Fibroblast of upper back skin (primary cell): ENCODE measurements at regions not wholly inside any gene's neighbourhood (a gene's known extent, or its start where the extent isn't known, plus 50 kb on each side); places are given as distances from the start of the nearest gene placed in this dataset.

ENCODE experiments used
- DNase-seq: peaks from one replicate; pipeline ENCODE4 v3.0.0-alpha.2; 2013

GRCh38 chr2:18924386-18924785, 335.0 kb upstream of the NT5C1B start:
- DNase-seq = no peak

- DNase-seq = peak; percentile 74
Observed at GRCh38 chr2:18922276-18922675, 332.9 kb upstream of the NT5C1B start.

GRCh38 chr2:18918280-18918679, 328.9 kb upstream of the NT5C1B start:
- DNase-seq = no peak

GRCh38 chr2:18915227-18915626, 325.9 kb upstream of the NT5C1B start:
- no peak for DNase-seq

GRCh38 chr2:18913512-18913911, 324.1 kb upstream of the NT5C1B start:
- DNase-seq = no peak

- no peak for DNase-seq
Observed at GRCh38 chr2:18912225-18912888, 323.0 kb upstream of the NT5C1B start.

- DNase-seq = no peak
Observed at GRCh38 chr2:18911416-18911815, 322.0 kb upstream of the NT5C1B start.

GRCh38 chr2:18910843-18911242, 321.5 kb upstream of the NT5C1B start:
- DNase-seq = peak; percentile 90

GRCh38 chr2:18907937-18908336, 318.6 kb upstream of the NT5C1B start:
- DNase-seq = no peak

GRCh38 chr2:18907508-18907907, 318.1 kb upstream of the NT5C1B start:
- DNase-seq = no peak

- DNase-seq = no peak
Observed at GRCh38 chr2:18903750-18904149, 314.4 kb upstream of the NT5C1B start.

GRCh38 chr2:18901242-18901641, 311.9 kb upstream of the NT5C1B start:
- no peak for DNase-seq

GRCh38 chr2:18900691-18901141, 311.3 kb upstream of the NT5C1B start:
- DNase-seq = peak; percentile 60

GRCh38 chr2:18899725-18900124, 310.4 kb upstream of the NT5C1B start:
- no peak for DNase-seq

GRCh38 chr2:18898271-18898670, 308.9 kb upstream of the NT5C1B start:
- no peak for DNase-seq

GRCh38 chr2:18896125-18896764, 306.9 kb upstream of the NT5C1B start:
- peak; percentile 77 for DNase-seq

- DNase-seq = peak; percentile 79
Observed at GRCh38 chr2:18891600-18892345, 302.4 kb upstream of the NT5C1B start.

- no peak for DNase-seq
Observed at GRCh38 chr2:18889565-18890332, 300.4 kb upstream of the NT5C1B start.

- no peak for DNase-seq
Observed at GRCh38 chr2:18885457-18885856, 296.1 kb upstream of the NT5C1B start.

- DNase-seq = peak; percentile 35
Observed at GRCh38 chr2:18883616-18884456, 294.5 kb upstream of the NT5C1B start.

GRCh38 chr2:18871430-18871829, 282.1 kb upstream of the NT5C1B start:
- DNase-seq = no peak

GRCh38 chr2:18870307-18870706, 280.9 kb upstream of the NT5C1B start:
- no peak for DNase-seq
